ENCODE measurements at regions not wholly inside any gene's neighbourhood (a gene's known extent, or its start where the extent isn't known, plus 50 kb on each side); places are given as distances from the start of the nearest gene placed in this dataset.

GRCh38 chr10:129194181-129194870 lies 272.7 kb upstream of the MGMT start:
- TF ChIP-seq POLR2AphosphoS5 (IDR thresholded peaks at IDR 0.05), result no peak
- no peak for TF ChIP-seq CTCF (IDR thresholded peaks at IDR 0.05)
- no peak for TF ChIP-seq POLR2A (IDR thresholded peaks at IDR 0.05)
- TF ChIP-seq EP300 (IDR thresholded peaks at IDR 0.05), result no peak

Measured in sigmoid colon (tissue), 4 donors.